ENCODE measurements at regions not wholly inside any gene's neighbourhood (a gene's known extent, or its start where the extent isn't known, plus 50 kb on each side); places are given as distances from the start of the nearest gene placed in this dataset.

DNA sequence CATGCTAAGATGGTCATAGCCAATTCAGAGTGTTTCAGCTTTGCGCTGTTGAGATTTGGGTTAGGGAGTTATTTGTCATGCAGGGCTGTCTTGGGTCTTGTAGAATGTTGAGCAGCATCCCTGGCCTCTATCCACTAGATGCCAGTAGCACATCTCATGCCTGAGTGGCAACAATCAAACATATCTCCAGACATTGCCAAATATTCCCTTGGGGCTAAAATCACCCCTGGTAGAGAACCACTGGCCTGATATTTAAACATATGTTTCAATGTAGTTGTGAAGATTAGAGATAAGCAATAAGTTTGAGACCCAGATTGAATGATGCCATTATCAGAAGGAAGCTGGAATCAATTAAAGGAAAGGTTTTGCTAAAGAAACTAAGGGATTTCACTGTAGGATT lies 463.3 kb downstream of the DOK5 start:
- no peak for TF ChIP-seq YY1 (IDR thresholded peaks at IDR 0.05; ENCODE audit: insufficient read depth, insufficient read length)
- TF ChIP-seq SUZ12 (IDR thresholded peaks at IDR 0.05; ENCODE audit: extremely low read depth, insufficient read depth, insufficient read length) = no peak
